GM23338 (cell line): ENCODE measurements at regions not wholly inside any gene's neighbourhood (a gene's known extent, or its start where the extent isn't known, plus 50 kb on each side); places are given as distances from the start of the nearest gene placed in this dataset.

Source experiments
- ATAC-seq: fragments of 200-7000 bp; cut with Tn5 transposase; 3 replicates; pipeline ENCODE4 v1.9.1; 2020
- DNase-seq: peaks from one replicate; pipeline ENCODE4 v3.0.0-alpha.2; 2015; ENCODE audit warnings: low spot score
- H2AFZ ChIP-seq: fragments of 200-600 bp; sonication (generic); 2 replicates; pipeline ENCODE4 v1.8.0; 2016; ENCODE audit warnings: antibody characterized with exemption, mild to moderate bottlenecking, moderate library complexity
- H3F3A ChIP-seq: fragments of 200-600 bp; sonication (generic); replicated peaks from 2 replicates; pipeline ENCODE4 v1.8.0; 2017; ENCODE audit warnings: antibody characterized with exemption, mixed run types, low read depth
- H3K27ac ChIP-seq: fragments of 200-600 bp; sonication (generic); 2 replicates; pipeline ENCODE4 v1.6.1; 2016; ENCODE audit warnings: low read depth
- H3K27me3 ChIP-seq: fragments of 200-600 bp; sonication (generic); 2 replicates; pipeline ENCODE4 v1.8.0; 2016; ENCODE audit warnings: mild to moderate bottlenecking, mixed run types, moderate library complexity; ENCODE audit not compliant: insufficient read depth
- H3K36me3 ChIP-seq: fragments of 200-600 bp; sonication (generic); 2 replicates; pipeline ENCODE4 v1.8.0; 2016; ENCODE audit warnings: mild to moderate bottlenecking; ENCODE audit not compliant: insufficient read depth
- H3K4me1 ChIP-seq: fragments of 200-600 bp; sonication (generic); 2 replicates; pipeline ENCODE4 v1.8.0; 2016; ENCODE audit warnings: mild to moderate bottlenecking, moderate library complexity; ENCODE audit not compliant: insufficient read depth
- H3K4me2 ChIP-seq: fragments of 200-600 bp; sonication (generic); 2 replicates; pipeline ENCODE4 v1.7.1; 2017; ENCODE audit warnings: mixed run types
- H3K4me3 ChIP-seq: fragments of 200-600 bp; sonication (generic); 2 replicates; pipeline ENCODE4 v1.6.1; 2016; ENCODE audit warnings: mixed run types
- H3K79me2 ChIP-seq: fragments of 200-600 bp; sonication (generic); replicated peaks from 2 replicates; pipeline ENCODE4 v1.8.0; 2017; ENCODE audit warnings: mild to moderate bottlenecking; ENCODE audit not compliant: insufficient read depth
- H3K9me2 ChIP-seq: fragments of 200-600 bp; sonication (generic); 2 replicates; pipeline ENCODE4 v1.8.0; 2017; ENCODE audit not compliant: insufficient read depth
- H4K20me1 ChIP-seq: fragments of 200-600 bp; sonication (generic); replicated peaks from 2 replicates; pipeline ENCODE4 v1.8.0; 2017; ENCODE audit warnings: mild to moderate bottlenecking; ENCODE audit not compliant: insufficient read depth
- H3K27ac Mint-ChIP-seq: 2 replicates; pipeline ENCODE4 v1.8.0; 2020; ENCODE audit warnings: inconsistent platforms, mild to moderate bottlenecking, moderate library complexity, mixed read lengths
- H3K27me3 Mint-ChIP-seq: 3 replicates; pipeline ENCODE4 v1.8.0; 2022; ENCODE audit warnings: low read depth, mild to moderate bottlenecking, moderate library complexity, mixed read lengths, inconsistent platforms; ENCODE audit not compliant: insufficient read depth, poor library complexity
- H3K36me3 Mint-ChIP-seq: 3 replicates; pipeline ENCODE4 v1.8.0; 2021; ENCODE audit warnings: low read depth, mild to moderate bottlenecking, inconsistent platforms, moderate library complexity, mixed read lengths
- H3K4me1 Mint-ChIP-seq: 3 replicates; pipeline ENCODE4 v1.8.0; 2020; ENCODE audit warnings: mild to moderate bottlenecking, inconsistent platforms, mixed read lengths
- H3K4me3 Mint-ChIP-seq: 3 replicates; pipeline ENCODE4 v1.8.0; 2021; ENCODE audit warnings: moderate library complexity, mild to moderate bottlenecking, inconsistent platforms, mixed read lengths
- H3K9me3 Mint-ChIP-seq: 3 replicates; pipeline ENCODE4 v1.8.0; 2020; ENCODE audit warnings: moderate library complexity, mild to moderate bottlenecking, inconsistent platforms, mixed read lengths
- NANOG ChIP-seq: IDR thresholded peaks from 2 replicates; pipeline ENCODE4 v1.6.1; 2016; ENCODE audit warnings: antibody characterized with exemption, borderline replicate concordance
- POLR2AphosphoS5 ChIP-seq: IDR thresholded peaks from 2 replicates; pipeline ENCODE4 v1.6.1; 2016; ENCODE audit warnings: antibody characterized with exemption, low read depth
- REST ChIP-seq: IDR thresholded peaks from one replicate; pipeline ENCODE4 v1.6.1; 2018; ENCODE audit warnings: antibody characterized with exemption; ENCODE audit not compliant: unreplicated experiment
- STAT1 ChIP-seq: IDR thresholded peaks from one replicate; pipeline ENCODE4 v1.6.1; 2016; ENCODE audit warnings: antibody characterized with exemption; ENCODE audit not compliant: unreplicated experiment
- ZNF114 ChIP-seq: fragments of 250-450 bp; sonication (Bioruptor Pico); IDR thresholded peaks from 2 replicates; pipeline ENCODE4 v1.5.0; 2020; ENCODE audit warnings: mild to moderate bottlenecking, moderate library complexity
- ZNF331 ChIP-seq: fragments of 250-450 bp; sonication (Bioruptor Pico); IDR thresholded peaks from 2 replicates; pipeline ENCODE4 v1.5.0; 2020; ENCODE audit warnings: low read depth, mild to moderate bottlenecking, moderate library complexity
- TF ChIP-seq, protein P1 (sequence below): fragments of 250-450 bp; sonication (Bioruptor Pico); IDR thresholded peaks from 2 replicates; pipeline ENCODE4 v1.5.0; 2020; ENCODE audit warnings: mild to moderate bottlenecking, moderate library complexity

DNA sequence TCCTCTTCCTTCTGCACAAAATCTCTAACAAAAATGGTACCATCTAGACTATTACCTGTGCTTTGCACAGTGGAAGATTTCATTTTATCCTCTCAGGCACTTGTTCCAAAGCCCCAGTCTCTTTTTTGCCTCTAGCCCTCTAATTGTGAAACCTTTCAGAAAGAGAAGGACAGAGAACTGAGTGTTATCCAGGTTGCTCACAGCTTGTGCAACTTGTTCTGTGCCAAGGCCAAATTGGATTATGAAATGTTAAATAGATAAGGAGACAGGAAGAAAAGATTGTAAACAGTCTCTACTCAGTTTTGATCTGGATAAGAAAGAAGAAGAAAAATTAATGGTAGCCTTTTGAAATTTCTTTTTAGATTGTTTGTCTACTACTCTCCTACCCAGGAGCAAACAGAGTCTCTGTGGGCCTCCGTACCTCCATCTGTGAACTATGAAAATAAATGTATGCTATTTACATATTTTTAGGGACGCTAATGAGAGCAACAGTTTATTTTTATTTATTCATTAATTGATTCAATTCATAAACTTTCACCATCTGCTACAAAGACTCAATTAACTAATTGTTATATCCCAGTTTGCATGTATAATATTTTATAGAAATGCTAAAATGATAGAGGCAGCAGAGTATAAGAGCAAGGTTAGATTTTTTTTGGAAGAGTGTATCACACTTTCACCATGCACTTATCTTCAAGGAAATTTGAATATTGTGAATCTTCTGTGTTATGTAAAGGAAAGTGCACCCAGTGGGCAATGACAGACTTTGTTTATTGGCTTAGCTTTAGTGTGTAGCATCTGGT, 339.0 kb upstream of the ETAA1 start (continued):
- no peak for TF ChIP-seq STAT1

- TF ChIP-seq ZNF114 = no peak
- no peak for TF ChIP-seq ZNF331 (CRISPR knock-in tag)
- TF ChIP-seq POLR2AphosphoS5 = no peak
- no peak for TF ChIP-seq REST
- TF ChIP-seq STAT1 = no peak
- TF ChIP-seq, protein P1, sequence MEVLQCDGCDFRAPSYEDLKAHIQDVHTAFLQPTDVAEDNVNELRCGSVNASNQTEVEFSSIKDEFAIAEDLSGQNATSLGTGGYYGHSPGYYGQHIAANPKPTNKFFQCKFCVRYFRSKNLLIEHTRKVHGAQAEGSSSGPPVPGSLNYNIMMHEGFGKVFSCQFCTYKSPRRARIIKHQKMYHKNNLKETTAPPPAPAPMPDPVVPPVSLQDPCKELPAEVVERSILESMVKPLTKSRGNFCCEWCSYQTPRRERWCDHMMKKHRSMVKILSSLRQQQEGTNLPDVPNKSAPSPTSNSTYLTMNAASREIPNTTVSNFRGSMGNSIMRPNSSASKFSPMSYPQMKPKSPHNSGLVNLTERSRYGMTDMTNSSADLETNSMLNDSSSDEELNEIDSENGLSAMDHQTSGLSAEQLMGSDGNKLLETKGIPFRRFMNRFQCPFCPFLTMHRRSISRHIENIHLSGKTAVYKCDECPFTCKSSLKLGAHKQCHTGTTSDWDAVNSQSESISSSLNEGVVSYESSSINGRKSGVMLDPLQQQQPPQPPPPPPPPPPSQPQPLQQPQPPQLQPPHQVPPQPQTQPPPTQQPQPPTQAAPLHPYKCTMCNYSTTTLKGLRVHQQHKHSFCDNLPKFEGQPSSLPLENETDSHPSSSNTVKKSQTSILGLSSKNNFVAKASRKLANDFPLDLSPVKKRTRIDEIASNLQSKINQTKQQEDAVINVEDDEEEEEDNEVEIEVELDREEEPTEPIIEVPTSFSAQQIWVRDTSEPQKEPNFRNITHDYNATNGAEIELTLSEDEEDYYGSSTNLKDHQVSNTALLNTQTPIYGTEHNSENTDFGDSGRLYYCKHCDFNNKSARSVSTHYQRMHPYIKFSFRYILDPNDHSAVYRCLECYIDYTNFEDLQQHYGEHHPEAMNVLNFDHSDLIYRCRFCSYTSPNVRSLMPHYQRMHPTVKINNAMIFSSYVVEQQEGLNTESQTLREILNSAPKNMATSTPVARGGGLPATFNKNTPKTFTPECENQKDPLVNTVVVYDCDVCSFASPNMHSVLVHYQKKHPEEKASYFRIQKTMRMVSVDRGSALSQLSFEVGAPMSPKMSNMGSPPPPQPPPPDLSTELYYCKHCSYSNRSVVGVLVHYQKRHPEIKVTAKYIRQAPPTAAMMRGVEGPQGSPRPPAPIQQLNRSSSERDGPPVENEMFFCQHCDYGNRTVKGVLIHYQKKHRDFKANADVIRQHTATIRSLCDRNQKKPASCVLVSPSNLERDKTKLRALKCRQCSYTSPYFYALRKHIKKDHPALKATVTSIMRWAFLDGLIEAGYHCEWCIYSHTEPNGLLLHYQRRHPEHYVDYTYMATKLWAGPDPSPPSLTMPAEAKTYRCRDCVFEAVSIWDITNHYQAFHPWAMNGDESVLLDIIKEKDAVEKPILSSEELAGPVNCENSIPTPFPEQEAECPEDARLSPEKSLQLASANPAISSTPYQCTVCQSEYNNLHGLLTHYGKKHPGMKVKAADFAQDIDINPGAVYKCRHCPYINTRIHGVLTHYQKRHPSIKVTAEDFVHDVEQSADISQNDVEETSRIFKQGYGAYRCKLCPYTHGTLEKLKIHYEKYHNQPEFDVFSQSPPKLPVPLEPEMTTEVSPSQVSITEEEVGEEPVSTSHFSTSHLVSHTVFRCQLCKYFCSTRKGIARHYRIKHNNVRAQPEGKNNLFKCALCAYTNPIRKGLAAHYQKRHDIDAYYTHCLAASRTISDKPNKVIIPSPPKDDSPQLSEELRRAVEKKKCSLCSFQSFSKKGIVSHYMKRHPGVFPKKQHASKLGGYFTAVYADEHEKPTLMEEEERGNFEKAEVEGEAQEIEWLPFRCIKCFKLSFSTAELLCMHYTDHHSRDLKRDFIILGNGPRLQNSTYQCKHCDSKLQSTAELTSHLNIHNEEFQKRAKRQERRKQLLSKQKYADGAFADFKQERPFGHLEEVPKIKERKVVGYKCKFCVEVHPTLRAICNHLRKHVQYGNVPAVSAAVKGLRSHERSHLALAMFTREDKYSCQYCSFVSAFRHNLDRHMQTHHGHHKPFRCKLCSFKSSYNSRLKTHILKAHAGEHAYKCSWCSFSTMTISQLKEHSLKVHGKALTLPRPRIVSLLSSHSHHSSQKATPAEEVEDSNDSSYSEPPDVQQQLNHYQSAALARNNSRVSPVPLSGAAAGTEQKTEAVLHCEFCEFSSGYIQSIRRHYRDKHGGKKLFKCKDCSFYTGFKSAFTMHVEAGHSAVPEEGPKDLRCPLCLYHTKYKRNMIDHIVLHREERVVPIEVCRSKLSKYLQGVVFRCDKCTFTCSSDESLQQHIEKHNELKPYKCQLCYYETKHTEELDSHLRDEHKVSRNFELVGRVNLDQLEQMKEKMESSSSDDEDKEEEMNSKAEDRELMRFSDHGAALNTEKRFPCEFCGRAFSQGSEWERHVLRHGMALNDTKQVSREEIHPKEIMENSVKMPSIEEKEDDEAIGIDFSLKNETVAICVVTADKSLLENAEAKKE (CRISPR knock-in tag) = no peak
- TF ChIP-seq NANOG = no peak
- H3K27me3 ChIP-seq = no peaks in the 10 kb centered on the region
- no peak overlapping the region for H3K4me3 ChIP-seq
- Mint-ChIP-seq H3K36me3 (no peaks in the 10 kb centered on the region; the same call in 2 of the 3 replicates), H3K9me3 (no peaks in the 10 kb centered on the region), H3K27me3 (no peaks in the 10 kb centered on the region), H3K27ac (no peak overlapping the region), H3K4me1 (peaks cover 9% of the 10 kb centered on the region), H3K4me3 (no peak overlapping the region)
- H3K4me2 ChIP-seq = no peak overlapping the region
- peaks cover 9% of the 10 kb centered on the region for H3K4me1 ChIP-seq
- H3K79me2 ChIP-seq = no peaks in the 10 kb centered on the region
- H2AFZ ChIP-seq = no peak overlapping the region
- ATAC-seq (no peak), DNase-seq (no peak)
- H3K9me2 ChIP-seq = peaks cover 10% of the 10 kb centered on the region
- H4K20me1 ChIP-seq = no peaks in the 10 kb centered on the region
- H3K36me3 ChIP-seq = no peaks in the 10 kb centered on the region
- H3K27ac ChIP-seq = no peak overlapping the region
- H3F3A ChIP-seq = no peaks in the 10 kb centered on the region
These were observed 332.1 kb upstream of the ETAA1 start for GRCh38 chr2:67065046-67065445.
